T-helper 22 cell (primary cell): ENCODE measurements at regions not wholly inside any gene's neighbourhood (a gene's known extent, or its start where the extent isn't known, plus 50 kb on each side); places are given as distances from the start of the nearest gene placed in this dataset.
"Not testable (repeated sequence)": the region's sequence is repeated elsewhere in the genome, so short reads cannot be mapped to it uniquely, and the experiment has no call there.

Source experiments
- DNase-seq: peaks from one replicate; pipeline ENCODE4 v3.0.0-alpha.2; 2020; ENCODE audit warnings: low read depth

DNA sequence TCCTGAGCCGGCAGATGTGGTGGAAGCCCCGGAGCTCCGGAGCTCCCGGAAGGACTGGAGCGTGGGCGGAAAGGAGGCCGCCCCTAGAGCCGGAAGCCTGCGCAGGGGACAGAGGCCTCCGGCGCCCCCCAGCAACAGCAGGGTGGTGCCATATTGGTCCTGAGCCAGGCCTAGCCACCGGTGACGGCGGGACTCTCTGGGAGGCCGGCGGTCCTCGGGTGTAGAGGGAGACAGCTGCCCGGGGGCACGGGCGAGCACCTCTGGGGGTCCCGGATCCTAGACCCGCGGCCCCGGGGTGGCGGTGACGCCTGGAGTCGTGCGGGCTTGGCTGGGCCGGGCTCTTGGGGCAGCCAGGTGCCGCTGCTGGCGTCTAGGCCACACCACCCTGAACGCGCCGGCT is 1472.2 kb downstream of the FOXD4L5 start:
- not testable (repeated sequence) for DNase-seq

DNA sequence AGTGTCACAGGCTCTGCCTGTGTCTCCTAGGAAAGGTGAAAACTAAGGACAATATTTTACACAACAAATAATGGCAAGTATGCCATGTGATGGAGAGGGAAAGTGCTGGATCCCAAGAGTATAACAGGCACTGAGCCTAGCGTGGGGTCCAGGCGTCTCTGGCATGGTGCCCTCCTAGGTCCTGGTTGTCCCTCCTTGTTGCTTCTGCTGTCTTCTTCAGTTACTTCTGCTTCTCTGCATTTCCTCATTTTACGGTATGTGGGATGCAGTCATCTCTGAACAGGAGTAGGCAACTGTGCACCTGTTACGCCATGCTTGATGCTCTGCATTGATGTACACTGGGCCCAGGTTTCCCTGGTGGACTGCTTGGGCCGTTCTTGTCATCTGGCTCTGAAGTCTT is 1480.8 kb downstream of the FOXD4L5 start:
- not testable (repeated sequence) for DNase-seq

DNA sequence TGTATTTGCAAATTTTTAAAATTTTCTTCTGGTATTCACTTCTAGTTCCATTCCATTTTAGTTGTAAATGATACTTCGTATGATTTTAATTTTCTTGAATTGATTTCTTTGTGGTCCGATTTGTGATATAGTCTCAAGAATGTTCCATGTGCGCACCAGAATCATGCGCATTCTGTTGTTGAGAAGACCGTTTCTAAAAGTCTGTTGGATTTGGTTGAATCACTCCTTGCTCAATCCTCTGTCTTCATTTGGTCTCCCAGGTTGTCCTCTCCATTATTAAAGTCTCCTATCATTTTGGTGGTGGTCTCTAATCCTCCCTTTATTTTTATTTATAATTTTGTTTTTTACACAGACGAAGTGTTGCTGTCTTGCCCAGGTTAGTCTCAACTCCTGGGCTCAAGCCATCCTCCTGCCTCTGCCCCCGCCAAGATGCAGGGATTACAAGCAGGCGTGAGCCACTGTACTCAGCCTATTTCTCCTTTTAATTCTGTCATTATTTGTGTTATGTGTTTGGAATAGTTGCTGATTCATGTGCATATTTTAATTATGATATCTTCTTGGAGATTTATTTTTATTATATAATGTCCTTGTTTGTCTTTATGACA is 1490.8 kb downstream of the FOXD4L5 start:
- not testable (repeated sequence) for DNase-seq

DNA sequence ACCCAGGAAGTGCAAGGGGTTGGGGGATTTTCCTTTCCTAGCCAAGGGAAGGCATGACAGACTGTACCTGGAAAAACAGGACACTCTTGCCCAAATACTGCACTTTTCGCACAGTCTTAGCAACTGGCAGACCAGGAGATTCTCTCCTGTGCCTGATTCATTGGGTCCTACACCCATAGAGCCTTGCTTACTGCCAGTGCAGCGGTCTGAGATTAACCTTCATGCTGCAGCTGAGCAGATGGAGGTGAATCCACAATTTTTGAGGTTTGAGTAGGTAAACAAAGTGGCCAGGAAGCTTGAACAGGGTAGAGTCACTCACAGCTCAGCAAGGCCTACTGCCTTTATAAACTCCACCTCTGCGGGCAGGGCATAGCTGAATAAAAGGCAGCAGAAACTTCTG is 1497.6 kb downstream of the FOXD4L5 start:
- not testable (repeated sequence) for DNase-seq

DNA sequence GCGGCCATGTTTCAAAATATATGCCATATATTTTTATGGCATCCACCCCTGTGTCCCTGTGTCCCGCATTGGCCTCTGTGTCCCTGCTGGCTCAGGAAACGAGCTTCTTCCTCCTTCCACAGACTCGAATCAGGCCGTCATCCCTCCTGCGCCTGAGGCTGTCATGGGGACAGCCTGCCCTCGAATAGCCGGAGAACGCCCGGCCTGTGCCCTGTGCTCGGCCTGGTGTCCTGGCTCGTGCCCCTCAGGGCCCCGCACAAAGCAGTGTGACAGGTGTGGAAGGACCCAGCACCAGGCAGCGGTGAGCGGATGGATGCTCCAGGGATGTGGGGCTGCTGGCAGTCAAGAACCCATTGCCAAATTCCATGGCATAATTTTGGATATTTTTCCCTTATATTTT is 1500.0 kb downstream of the FOXD4L5 start:
- DNase-seq, result not testable (repeated sequence)

DNA sequence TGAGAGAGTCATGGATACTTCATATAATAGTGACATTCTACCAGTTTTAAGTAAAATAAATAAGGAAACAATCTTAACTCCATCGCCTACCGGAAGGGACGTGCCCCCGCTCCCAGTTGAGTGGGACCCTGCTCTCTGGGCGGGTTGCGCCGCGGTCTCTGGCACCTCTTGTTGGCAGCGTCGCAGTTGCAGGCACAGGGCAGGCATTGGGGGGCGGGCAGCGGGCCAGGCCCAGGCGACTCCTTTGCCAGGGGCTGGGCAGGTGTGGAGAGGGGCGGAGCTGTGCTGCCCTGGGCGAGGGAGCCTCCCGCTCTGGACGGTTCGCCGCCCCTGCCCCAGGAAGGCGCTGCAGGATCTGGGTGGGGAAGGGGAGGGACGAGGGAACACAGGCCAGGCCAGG is 1500.6 kb downstream of the FOXD4L5 start:
- not testable (repeated sequence) for DNase-seq

DNA sequence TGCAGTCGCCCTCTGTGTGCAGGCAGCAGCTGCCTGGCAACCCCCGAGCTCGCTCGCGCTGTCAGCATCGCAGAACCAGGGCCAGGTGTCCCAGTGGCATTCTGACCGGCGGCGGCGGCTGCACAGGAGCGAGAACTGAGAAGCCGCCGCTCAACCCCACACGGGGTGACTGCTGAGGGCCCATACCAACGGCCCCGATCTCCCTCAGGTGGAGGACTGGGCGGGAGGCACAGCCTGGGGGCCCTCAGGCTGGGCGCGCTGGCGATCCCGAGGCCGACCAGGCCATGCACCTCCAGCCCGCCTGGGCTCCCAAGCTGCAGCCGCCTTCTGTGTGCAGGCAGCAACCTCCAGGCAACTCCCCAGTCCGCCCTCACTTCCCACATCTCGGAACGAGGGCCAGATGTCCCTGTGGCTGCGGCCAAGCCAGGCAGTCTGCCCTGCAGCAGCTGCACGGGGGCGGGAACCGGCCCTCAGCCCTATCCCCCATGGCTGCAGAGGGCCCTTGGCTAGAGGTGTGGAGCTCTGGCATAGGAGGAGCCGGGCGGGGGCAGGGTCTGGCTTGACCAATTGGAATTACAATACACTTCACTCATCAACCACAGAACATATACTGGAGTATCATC is 1503.1 kb downstream of the FOXD4L5 start:
- not testable (repeated sequence) for DNase-seq

DNA sequence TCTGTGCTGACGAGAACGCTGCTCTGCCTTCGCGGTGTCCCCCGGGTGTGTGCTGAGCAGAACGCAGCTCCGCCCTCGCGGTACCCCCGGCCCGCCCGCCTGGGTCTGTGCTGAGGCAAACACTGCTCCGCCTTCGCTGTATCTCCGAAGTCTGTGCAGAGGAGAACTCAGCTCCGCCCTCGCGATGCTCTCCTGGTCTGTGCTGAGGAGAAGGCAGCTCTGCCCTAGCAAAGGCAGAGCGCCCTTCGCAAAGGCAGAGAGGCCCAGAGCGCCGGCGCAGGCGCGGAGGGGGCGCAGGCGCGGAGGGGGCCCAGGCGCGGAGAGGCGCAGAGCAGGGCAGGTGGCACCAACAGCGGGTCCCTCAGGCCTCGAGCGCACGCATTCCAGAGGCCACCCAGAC is 1503.6 kb downstream of the FOXD4L5 start:
- DNase-seq, result not testable (repeated sequence)

DNA sequence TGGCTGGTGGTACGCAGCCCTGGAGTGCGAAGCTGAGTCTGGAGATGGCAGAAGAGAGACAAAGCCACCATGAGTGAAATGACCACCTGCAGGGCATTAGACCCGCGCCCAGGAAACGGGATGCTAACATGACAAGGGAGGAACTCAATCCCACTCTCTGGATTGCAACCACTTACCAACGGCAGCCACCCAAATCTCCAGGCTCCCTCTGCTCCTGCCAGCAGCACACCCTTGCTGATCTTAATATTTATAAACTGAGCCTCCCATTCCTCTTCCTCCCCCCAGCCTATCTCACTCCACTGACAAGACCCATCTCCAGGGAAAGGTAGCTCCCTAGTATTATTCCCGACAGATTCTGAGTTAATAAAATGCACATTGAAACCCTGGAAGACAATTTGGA is 1508.8 kb downstream of the FOXD4L5 start:
- not testable (repeated sequence) for DNase-seq

DNA sequence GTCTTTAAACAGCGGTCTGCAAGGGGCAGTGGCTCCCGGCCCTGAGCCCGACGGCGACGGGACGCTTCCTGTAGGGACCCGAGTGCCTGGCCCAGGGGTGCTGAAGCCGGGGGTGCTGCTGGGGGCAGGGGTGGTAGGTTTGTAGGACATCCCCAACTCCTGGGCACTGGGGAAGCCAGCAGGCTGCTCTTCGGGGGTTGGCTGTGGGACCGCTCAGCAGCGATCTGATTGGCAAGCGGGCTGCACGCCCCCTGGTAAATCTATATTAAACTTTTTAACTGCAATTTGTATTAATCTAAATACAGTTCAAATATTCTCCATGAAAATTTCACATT is 1510.0 kb downstream of the FOXD4L5 start:
- not testable (repeated sequence) for DNase-seq

DNA sequence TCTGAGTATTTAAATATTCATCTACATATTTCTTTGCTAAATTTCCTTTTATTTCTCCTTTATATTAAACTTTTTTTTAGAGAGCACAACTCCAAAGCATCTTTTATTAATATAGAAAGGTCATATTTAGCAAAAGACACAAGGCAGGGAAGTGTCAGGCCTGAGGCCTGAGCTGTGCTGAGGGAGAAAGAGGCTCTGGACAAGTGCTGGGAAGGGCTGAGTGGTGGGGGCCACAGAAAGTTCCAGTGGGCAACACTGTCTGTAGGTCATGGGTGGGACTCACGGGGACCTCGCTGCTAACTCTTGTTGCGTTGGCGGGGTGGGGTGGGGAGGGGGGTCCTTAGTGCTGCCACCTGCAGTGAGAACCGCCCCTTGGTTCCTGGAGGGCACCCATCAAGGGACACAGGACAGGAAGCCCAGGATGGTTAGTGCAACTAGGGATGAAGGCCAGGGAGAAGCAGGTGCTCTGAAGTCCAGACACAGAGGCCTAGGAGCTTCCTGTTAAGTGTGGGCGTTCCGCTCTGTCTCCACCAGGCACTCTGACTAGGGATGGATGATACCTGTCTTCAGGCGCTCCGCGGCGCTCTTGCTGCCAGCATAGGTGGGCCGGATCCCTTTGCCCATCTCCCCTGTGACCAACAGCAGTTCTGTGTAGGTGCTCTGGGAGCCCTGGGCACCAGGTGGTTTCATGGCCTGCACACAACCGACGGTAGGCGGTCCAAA is 1510.5 kb downstream of the FOXD4L5 start:
- DNase-seq, result not testable (repeated sequence)

DNA sequence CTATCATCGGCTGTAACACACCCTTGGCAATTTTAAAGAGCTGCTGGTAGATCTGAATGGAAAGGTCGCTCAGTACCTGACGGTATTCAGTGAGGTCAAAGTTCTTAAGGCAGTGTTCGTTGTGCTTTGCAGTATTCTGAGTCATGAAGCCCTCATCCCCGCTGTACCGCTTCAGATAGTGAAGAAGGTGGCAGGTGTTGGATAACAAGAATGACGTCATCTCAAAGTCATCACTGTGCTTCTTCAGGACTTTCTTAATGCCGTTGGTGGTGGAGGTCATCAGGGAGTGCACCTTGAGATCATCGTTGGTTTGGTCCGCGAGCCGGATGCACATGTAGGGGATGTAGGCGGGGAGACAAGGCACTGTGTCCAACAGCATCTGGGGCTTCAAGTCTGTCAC is 1522.8 kb downstream of the FOXD4L5 start:
- not testable (repeated sequence) for DNase-seq

DNA sequence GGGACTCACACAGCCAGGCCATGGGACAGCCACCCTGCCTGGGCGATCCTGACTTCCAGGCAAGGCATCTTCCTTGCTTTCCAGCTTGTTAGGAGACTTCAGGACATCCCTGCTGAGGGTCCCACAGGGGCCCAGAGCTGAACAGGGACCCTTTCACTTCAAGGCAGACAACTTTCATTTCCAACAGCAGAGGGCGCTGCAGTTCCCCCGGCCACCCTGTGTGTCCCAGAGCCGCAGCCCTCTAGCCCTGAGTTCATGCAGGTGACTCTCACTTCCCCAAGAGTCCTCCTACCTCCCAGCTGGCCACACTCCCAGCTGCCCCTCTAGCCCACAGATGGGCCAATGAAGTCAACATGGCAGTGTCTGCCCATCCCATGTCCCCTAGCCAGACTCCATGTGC is 1556.0 kb downstream of the FOXD4L5 start:
- DNase-seq, result not testable (repeated sequence)

DNA sequence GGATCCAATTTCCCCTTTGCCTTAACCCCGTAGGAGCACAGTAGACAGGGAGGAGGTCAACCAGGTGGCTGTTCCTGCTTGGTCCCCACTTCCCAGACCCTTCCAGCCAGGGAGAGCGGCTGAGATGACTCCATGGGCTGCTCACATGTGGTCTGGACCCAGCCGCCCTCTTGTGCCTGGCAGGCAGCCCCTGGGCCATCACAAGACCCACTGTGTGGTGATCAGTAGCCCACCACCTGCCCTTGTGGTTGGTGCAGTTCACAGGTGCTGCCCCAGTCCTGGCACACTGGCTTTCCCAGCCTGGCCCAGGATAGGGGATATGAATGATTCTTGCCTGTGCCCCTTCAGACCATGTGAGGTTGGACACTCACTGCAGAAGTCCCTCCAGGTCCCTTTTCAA is 1556.7 kb downstream of the FOXD4L5 start:
- no peak for DNase-seq

DNA sequence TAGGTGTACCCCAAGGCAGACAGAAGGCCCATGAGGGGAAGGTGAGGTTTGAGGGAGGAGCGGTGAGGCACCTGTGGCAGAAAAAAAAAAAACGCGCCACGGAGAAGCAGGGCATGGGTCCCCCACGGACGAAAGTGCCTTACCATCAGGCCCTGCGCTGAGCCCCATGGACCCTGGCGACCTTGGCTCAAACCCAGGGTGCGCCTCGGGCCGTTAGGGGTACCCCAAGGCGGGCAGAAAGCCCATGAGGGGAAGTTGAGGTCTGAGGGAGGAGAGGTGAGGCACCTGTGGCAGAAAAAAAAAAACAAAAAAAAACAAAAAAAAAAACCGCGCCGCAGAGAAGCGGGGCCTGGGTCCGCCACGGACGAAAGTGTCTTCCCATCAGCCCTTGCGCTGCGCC is 1576.7 kb downstream of the FOXD4L5 start:
- not testable (repeated sequence) for DNase-seq

DNA sequence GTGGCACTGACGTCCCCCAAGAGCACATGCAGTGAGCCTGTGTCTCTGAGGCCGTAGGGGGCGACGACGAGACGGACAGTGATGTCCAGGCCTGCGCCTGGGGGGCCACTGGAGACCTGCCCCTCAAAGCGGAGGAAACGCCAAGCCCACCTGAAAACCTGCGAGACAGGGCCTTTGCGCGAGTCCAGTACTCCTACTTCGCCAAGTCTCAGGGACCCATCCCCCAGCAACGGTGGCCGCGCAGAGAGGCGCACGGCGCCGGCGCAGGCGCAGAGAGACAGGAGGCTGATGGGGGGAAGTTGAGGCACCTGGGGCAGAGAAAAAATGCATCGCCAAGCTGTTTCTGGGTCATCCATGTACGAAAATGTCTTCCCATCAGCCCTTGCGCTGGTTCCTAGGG is 1580.6 kb downstream of the FOXD4L5 start:
- DNase-seq, result not testable (repeated sequence)

DNA sequence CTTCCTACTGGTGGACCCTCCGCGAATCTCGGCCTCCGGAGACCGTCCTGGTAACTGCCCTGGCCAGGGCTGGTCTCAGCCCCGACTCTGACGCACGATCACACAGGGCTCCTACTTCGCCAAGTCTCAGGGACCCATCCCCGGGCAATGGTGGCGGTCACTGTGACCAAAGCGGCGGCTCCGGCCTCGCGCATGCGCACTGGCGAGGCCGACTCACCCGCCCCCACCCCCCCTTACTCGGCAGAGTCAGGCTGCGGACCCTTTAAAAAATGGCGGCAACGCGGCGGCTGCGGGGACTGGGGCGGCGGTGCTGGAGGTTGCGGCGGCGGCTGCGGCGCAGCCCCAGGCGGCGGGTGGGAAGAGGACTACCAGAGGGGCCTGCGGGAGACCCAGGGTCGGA is 1581.3 kb downstream of the FOXD4L5 start:
- DNase-seq, result peak; percentile 2

DNA sequence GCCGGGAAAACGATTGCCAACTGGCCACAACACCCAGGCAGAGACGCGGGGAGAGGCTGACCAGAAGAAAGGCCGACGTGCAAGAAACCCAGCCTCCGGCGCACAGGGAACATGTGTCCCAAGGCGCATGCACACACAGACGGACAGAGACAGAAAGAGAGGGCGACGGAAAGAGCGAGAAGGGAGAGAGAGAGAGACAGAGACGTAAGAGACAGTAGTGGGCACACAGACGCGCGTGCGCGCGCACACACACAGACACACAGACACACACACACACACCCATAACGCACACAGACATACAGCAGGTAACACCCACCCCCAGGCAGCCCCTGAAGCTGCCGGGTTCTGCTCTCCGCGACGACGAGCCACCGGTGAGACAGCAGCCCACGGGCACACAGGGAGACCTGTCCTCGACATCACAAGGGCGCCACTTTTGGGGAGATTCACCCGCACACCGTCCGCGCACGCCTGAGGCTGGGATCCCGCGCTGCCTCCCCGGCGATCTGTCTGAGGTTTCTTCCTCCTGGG is 1581.8 kb downstream of the FOXD4L5 start:
- DNase-seq, result not testable (repeated sequence)
